Kidney (tissue), 13 donors: ENCODE measurements at regions not wholly inside any gene's neighbourhood (a gene's known extent, or its start where the extent isn't known, plus 50 kb on each side); places are given as distances from the start of the nearest gene placed in this dataset.

Experiments
- DNase-seq, 5 donors: peaks; one replicate each; pipeline ENCODE4 v3.0.0-alpha.2; 2013 to 2020
- FAIRE-seq: peaks from 2 replicates; lab custom pipeline; 2012; peaks lifted over from hg19 to GRCh38; lab: Jason Lieb, UNC
- H3K27ac ChIP-seq, 2 donors: one replicate each; pipeline ENCODE4 v1.7.0; 2013; ENCODE audit warnings: low read depth in 2 of 2, low read length in 2 of 2, inconsistent platforms in 1 of 2
- H3K27me3 ChIP-seq: one replicate; pipeline ENCODE4 v1.7.1; 2013; ENCODE audit warnings: low read length, inconsistent platforms; ENCODE audit not compliant: control insufficient read depth, insufficient read depth
- H3K36me3 ChIP-seq, 3 donors: one replicate each; pipeline versions ENCODE4 v1.7.0 to v1.7.1; 2013; ENCODE audit warnings: low read length in 3 of 3, control low read depth in 1 of 3, inconsistent platforms in 1 of 3; ENCODE audit not compliant: insufficient read depth in 3 of 3, control insufficient read depth in 2 of 3
- H3K4me1 ChIP-seq, 3 donors: one replicate each; pipeline versions ENCODE4 v1.7.0 to v1.7.1; 2013; ENCODE audit warnings: low read length in 3 of 3, inconsistent platforms in 1 of 3, low read depth in 1 of 3; ENCODE audit not compliant: control insufficient read depth in 2 of 3, insufficient read depth in 2 of 3
- H3K4me3 ChIP-seq, 3 donors: one replicate each; pipeline versions ENCODE4 v1.7.0 to v1.8.1; 2013; ENCODE audit warnings: low read length in 3 of 3, control low read depth in 1 of 3, inconsistent platforms in 1 of 3
- H3K9ac ChIP-seq, 3 donors: one replicate each; pipeline versions ENCODE4 v1.7.0 to v1.7.1; 2013; ENCODE audit warnings: low read length in 3 of 3, control low read depth in 1 of 3, inconsistent platforms in 1 of 3
- H3K9me3 ChIP-seq, 3 donors: one replicate each; pipeline versions ENCODE4 v1.7.0 to v1.7.1; 2013; ENCODE audit warnings: low read length in 3 of 3, control low read depth in 1 of 3, inconsistent platforms in 1 of 3; ENCODE audit not compliant: control insufficient read depth in 2 of 3, insufficient read depth in 1 of 3
- intact Hi-C: fragments of 100-400 bp; cut with DNase I; formaldehyde crosslinking; loops from one replicate; pipeline ENCODE4 v1.11.1; 2022
- TF ChIP-seq, protein P1 (sequence below): IDR thresholded peaks from 3 replicates; pipeline ENCODE4 v1.5.1; 2012; ENCODE audit warnings: mild to moderate bottlenecking, moderate library complexity, borderline replicate concordance; ENCODE audit not compliant: insufficient read depth; ENCODE audit errors: extremely low read depth
- donor health status: control.
- donor health status: control.
- donor health status: control.
- donor health status: control.
- donor health status: control.
- donor health status: DM: yes; HTN: yes; CAD: no.
- donor health status: Normal renal cell carcinoma (clear cell type).

- no peak for FAIRE-seq
- no peak overlapping the region for H3K4me3 ChIP-seq
- H3K9me3 ChIP-seq = no peaks in the 10 kb centered on the region
- peaks cover 0 to 5% (median 0%) of the 10 kb centered on the region in 3 donors for H3K4me1 ChIP-seq
- H3K9ac ChIP-seq = no peak overlapping the region
- DNase-seq = peak in 2 of 5 donors; percentile 32 to 52
- H3K36me3 ChIP-seq = no peaks in the 10 kb centered on the region
- H3K27ac ChIP-seq = no peak overlapping the region
- intact Hi-C loops = no loop called here
- TF ChIP-seq, protein P1, sequence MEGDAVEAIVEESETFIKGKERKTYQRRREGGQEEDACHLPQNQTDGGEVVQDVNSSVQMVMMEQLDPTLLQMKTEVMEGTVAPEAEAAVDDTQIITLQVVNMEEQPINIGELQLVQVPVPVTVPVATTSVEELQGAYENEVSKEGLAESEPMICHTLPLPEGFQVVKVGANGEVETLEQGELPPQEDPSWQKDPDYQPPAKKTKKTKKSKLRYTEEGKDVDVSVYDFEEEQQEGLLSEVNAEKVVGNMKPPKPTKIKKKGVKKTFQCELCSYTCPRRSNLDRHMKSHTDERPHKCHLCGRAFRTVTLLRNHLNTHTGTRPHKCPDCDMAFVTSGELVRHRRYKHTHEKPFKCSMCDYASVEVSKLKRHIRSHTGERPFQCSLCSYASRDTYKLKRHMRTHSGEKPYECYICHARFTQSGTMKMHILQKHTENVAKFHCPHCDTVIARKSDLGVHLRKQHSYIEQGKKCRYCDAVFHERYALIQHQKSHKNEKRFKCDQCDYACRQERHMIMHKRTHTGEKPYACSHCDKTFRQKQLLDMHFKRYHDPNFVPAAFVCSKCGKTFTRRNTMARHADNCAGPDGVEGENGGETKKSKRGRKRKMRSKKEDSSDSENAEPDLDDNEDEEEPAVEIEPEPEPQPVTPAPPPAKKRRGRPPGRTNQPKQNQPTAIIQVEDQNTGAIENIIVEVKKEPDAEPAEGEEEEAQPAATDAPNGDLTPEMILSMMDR = no peak
- no peaks in the 10 kb centered on the region for H3K27me3 ChIP-seq
Observed at GRCh38 chr20:11159728-11160127, 485.9 kb upstream of the JAG1 start.

GRCh38 chr20:11162026-11162775, 488.4 kb upstream of the JAG1 start:
- intact Hi-C loops = no loop called here
- Histone ChIP-seq H3K27ac (no peak overlapping the region), H3K36me3 (no peaks in the 10 kb centered on the region), H3K4me1 (peaks cover 0 to 5% (median 0%) of the 10 kb centered on the region in 3 donors), H3K9me3 (no peaks in the 10 kb centered on the region), H3K4me3 (no peak overlapping the region), H3K9ac (no peak overlapping the region), H3K27me3 (no peaks in the 10 kb centered on the region)
- TF ChIP-seq, protein P1 = no peak
- no peak for FAIRE-seq
- no peak for DNase-seq

- Histone ChIP-seq H3K9me3 (no peaks in the 10 kb centered on the region), H3K9ac (no peak overlapping the region), H3K27me3 (no peaks in the 10 kb centered on the region), H3K36me3 (no peaks in the 10 kb centered on the region), H3K4me3 (no peak overlapping the region), H3K4me1 (no peaks in the 10 kb centered on the region), H3K27ac (no peak overlapping the region)
- TF ChIP-seq, protein P1 = no peak
- FAIRE-seq (no peak), DNase-seq (no peak)
- intact Hi-C loops = no loop called here
Observed at GRCh38 chr20:11165789-11166188, 492.0 kb upstream of the JAG1 start.
